HG03432 (cell line): ENCODE measurements at regions not wholly inside any gene's neighbourhood (a gene's known extent, or its start where the extent isn't known, plus 50 kb on each side); places are given as distances from the start of the nearest gene placed in this dataset.
"Not testable (repeated sequence)": the region's sequence is repeated elsewhere in the genome, so short reads cannot be mapped to it uniquely, and the experiment has no call there.

Experiments used
- ATAC-seq: cut with Tn5 transposase; IDR thresholded peaks from one replicate; pipeline ENCODE4 v1.9.1; 2021; ENCODE audit warnings: mild to moderate bottlenecking, moderate library complexity; ENCODE audit not compliant: unreplicated experiment

GRCh38 chr16:22705799-22706198 is 108.2 kb upstream of the HS3ST2 start:
- ATAC-seq, result no peak

- ATAC-seq, result no peak
Measured at GRCh38 chr16:22710326-22710725, 103.6 kb upstream of the HS3ST2 start.

DNA sequence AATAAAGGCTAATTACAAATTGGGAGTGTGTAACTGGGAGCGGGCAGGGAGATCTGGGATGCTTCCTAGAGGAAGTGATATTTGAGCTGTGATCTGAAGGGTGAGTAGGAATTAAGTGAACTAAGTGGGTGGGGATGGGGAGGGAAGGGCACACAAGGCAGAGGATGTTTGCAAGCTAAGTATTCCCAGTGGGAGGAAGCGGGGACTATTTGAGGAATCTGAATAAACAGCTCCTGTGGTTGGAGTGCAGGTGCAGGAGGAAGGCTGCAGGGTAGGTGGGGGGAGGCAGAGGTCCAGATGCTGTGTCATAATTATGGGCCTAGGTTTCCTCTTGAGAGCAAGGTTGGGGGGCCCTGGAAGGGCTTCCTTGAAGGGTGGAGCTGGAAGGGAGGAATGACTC is 102.1 kb upstream of the HS3ST2 start:
- ATAC-seq, result no peak

DNA sequence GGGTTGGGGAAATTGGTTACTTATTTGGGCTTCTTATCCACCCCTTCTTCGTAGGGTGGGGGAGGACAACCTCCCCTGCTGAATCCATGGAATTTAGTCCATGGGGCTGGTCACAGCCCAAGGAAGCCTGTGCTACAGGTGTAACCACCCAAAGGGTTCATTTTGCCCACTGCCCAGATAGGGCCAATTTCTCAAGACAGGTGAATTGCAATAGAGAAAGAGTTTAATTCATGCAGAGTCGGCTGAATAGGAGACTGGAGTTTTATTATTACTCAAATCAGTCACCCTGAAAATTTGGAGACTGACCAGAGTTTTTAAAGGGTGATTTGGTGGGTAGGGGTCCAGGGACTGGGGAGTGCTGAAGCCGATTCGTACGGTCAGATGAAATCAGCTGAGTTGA is 101.5 kb upstream of the HS3ST2 start:
- no peak for ATAC-seq

DNA sequence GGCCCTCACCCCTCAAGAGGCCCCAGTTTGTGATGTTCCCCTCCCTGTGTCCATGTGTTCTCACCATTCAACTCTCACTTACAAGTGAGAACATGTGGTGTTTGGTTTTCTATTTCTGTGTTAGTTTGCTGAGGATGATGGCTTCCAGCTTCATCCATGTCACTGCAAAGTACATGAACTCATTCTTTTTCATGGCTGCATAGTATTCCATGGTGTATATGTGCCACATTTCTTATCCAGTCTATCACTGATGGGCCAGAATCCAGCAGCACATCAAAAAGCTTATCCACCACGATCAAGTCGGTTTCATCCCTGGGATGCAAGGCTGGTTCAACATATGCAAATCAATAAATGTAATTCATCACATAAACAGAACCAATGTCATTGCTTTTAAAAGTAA is 95.4 kb upstream of the HS3ST2 start:
- ATAC-seq, result not testable (repeated sequence)

DNA sequence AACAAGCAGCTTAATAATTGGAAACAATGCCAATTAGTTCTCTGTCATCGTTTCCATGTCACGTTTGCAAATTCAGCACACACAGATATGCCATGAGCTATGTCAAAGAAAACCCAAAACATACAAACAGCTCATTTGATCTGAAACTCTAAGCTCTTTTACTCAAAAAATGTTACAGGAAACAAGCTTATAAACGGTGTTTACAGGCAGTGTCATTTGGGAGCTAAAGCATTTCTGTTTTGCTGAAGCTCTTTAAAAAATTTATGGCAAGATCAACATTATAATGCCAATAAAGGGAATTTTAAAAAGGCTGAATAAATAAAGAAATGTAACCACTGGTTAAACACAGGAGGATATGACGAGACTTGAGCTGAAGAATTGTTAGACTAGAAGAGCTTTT is 94.0 kb upstream of the HS3ST2 start:
- ATAC-seq, result no peak

GRCh38 chr16:22721511-22722100 is 92.4 kb upstream of the HS3ST2 start:
- ATAC-seq, result no peak

- ATAC-seq, result not testable (repeated sequence)
Measured at GRCh38 chr16:22722551-22723541, 91.1 kb upstream of the HS3ST2 start.

GRCh38 chr16:22726868-22727267 is 87.1 kb upstream of the HS3ST2 start:
- no peak for ATAC-seq

DNA sequence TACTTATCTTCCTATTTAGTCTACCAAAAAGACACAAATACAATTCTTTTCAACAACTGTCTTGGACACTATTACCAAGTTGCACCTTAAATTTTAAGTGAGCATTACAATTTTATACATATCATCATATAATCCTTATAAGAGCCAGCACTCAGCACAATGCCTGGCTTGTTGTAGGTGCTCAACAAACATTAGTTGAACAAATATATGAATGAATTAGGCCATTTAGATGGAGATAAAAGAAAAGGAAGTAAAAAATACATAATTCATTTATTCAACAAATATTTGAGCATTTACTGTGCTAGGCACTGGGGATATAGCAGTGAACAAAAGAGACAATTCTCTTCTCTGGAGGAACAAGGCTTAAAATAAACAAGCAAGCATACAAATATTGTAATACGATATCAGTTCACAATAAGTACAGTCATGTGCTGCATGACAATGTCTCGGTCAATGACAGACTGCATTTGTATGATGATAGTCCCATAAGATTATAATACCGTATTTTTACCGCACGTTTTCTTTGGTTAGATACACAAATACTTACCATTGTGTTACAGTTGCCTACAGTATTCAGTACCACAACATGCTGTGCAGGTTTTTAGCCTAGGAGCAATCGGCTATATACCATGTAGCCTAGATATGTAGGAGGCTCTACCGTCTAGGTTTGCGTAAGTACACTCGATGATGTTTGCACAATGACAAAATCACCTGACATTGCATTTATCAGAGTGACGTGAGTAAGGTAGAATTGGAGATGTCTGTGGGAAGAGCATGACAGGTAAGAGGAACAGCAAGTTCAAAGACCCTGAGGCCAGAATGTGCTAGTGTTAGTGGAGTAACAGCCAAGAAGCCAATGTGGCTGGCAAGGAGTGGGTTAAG is 86.4 kb upstream of the HS3ST2 start:
- no peak for ATAC-seq

GRCh38 chr16:22728167-22728836 is 85.7 kb upstream of the HS3ST2 start:
- ATAC-seq, result no peak

DNA sequence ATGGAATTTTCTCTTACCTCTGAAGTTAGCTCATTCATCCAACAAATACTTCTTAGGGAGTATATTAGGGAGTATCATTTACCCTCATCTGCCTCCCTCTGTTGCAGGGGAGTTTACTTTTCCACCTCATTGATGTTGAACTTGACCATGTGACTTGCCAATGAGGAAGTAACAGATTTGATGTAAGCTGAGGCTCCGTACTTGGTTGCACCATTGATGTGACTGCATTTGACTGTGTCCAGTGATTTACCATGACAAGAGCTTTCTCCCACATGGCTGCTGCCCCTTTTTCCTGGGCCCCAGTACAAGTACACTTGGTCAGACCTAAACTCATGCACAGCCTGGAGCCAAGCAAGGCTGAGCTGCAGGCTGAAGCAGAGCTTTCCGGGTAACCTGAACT is 81.6 kb upstream of the HS3ST2 start:
- ATAC-seq, result no peak

DNA sequence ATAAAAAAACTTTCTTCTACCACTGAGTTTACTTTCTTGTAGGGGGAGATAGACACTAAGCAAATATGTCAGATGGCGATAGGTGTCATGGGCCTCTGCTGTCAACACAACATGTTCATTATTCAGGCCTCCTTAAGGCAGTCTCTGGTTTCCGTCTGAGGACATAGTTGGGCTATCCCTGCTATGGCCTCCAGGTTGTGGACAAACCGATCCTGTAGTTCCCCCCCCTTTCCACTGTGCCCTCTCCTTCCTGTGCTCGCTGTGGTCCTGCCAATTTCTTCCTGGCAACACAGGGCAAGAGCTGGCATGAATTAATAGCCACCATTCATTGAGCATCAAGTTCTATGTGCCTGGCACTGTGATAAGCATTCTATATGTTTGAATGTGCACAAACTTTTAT is 81.0 kb upstream of the HS3ST2 start:
- no peak for ATAC-seq

- no peak for ATAC-seq
Measured at GRCh38 chr16:22734368-22734767, 79.6 kb upstream of the HS3ST2 start.

DNA sequence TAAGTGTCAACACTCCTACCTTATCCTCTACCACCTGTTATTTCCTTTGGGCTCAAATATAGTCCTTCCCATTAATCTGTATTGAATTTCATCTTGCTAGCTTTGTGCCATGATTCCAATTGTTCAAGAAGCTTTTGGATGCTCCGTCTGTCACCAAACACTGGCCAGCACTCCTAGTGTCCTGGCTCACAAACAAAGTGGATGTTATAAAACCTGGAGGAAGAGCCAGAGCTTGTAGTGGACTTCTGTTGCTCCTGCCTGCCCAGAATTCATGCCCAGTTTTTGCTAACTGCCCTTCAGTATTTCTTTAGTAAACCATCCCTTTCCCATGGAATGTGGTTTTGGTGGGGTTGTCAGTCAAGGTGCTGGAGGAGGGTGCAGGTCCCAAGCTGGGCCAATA is 77.2 kb upstream of the HS3ST2 start:
- ATAC-seq, result no peak

- no peak for ATAC-seq
Measured at GRCh38 chr16:22739077-22739476, 74.9 kb upstream of the HS3ST2 start.

GRCh38 chr16:22743401-22743800 is 70.6 kb upstream of the HS3ST2 start:
- ATAC-seq, result no peak

GRCh38 chr16:22751104-22751667 is 62.8 kb upstream of the HS3ST2 start:
- no peak for ATAC-seq

- no peak for ATAC-seq
Measured at GRCh38 chr16:22751685-22752084, 62.3 kb upstream of the HS3ST2 start.

- no peak for ATAC-seq
Measured at GRCh38 chr16:22753451-22753850, 60.5 kb upstream of the HS3ST2 start.
